Adipocyte (in vitro differentiated cells): ENCODE measurements at regions not wholly inside any gene's neighbourhood (a gene's known extent, or its start where the extent isn't known, plus 50 kb on each side); places are given as distances from the start of the nearest gene placed in this dataset.

Source experiments
- DNase-seq: peaks from one replicate; pipeline ENCODE4 v3.0.0-alpha.2; 2015; ENCODE audit warnings: low read depth
- H3K27me3 ChIP-seq: replicated peaks from 2 replicates; pipeline ENCODE4 v1.7.0; 2013; ENCODE audit warnings: mild to moderate bottlenecking, low read length, moderate library complexity; ENCODE audit not compliant: control insufficient read depth, insufficient read depth
- H3K36me3 ChIP-seq: 2 replicates; pipeline ENCODE4 v1.7.0; 2013; ENCODE audit warnings: low read length, mild to moderate bottlenecking, moderate library complexity; ENCODE audit not compliant: control insufficient read depth, insufficient read depth, severe bottlenecking
- H3K4me1 ChIP-seq: 2 replicates; pipeline ENCODE4 v1.7.0; 2013; ENCODE audit warnings: mild to moderate bottlenecking, low read length, moderate library complexity; ENCODE audit not compliant: control insufficient read depth, insufficient read depth
- H3K4me3 ChIP-seq: 2 replicates; pipeline ENCODE4 v1.7.0; 2013; ENCODE audit warnings: mild to moderate bottlenecking, low read length, moderate library complexity
- H3K9ac ChIP-seq: 2 replicates; pipeline ENCODE4 v1.7.0; 2013; ENCODE audit warnings: mild to moderate bottlenecking, low read length, moderate library complexity
- H3K9me3 ChIP-seq: 2 replicates; pipeline ENCODE4 v1.7.0; 2013; ENCODE audit warnings: mild to moderate bottlenecking, low read length, moderate library complexity; ENCODE audit not compliant: control insufficient read depth

DNA sequence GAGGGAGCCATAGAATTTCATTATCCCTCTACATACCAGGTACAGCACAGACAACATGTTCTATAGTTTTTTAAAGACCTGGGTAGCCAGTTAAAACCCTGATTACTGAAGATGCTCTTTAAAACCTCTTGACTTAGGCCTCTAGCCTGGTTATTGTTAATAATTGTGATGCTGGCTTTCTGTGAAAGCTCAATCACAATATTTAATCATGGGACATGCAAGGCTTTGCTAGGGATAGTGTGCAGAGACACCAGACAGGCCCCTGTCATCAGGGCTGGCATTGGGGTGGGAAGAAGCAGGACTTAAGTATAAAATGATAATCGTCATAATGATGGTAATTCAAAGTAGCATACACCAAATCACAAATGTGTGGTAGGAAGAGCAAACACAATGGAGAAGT is 274.4 kb downstream of the PTBP2 start:
- Histone ChIP-seq H3K4me1 (peaks cover 5% of the 10 kb centered on the region), H3K36me3 (no peaks in the 10 kb centered on the region), H3K4me3 (no peak overlapping the region), H3K9me3 (no peaks in the 10 kb centered on the region), H3K27me3 (no peaks in the 10 kb centered on the region), H3K9ac (no peak overlapping the region)
- no peak for DNase-seq

DNA sequence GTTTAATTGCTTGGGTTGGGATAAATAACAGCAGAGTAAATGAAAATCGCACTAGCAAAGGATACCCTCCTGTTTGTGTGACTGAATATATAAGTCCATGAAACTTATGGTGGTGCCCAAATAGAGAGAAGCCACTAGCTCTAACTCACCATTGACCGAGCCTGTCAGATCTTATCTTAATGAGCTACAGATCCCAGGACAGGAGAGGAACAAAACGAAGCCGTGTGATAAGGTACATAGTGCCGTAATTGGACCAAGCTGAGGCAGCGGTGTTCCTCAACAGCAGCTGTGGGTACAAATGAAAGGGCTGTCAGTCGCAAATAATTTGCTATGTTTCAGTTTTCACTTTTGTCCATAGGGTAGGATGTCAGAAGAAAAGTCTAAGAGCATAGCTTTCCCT is 276.1 kb downstream of the PTBP2 start:
- Histone ChIP-seq H3K4me3 (no peak overlapping the region), H3K36me3 (no peaks in the 10 kb centered on the region), H3K9ac (no peak overlapping the region), H3K27me3 (no peaks in the 10 kb centered on the region), H3K4me1 (peaks cover 4% of the 10 kb centered on the region), H3K9me3 (no peaks in the 10 kb centered on the region)
- DNase-seq: no peak

DNA sequence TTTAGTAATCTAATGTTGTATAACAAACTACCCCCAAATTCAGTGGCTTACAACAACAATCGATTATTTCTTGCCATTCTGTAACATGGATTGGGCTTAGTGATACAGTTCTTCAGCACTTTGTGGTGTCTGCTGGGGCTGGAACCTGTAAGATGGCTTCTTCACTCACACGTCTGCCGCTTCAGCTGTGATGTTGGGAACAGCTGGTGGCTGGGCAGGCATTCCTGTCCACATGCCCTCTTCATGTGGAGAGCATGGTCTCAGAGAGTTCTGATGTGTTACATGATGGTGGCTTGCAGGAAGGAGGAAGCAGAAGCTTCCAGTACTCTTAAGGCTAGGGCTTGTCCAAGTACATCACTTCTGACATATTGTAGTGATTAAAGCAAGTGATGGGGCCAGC is 276.9 kb downstream of the PTBP2 start:
- H3K9me3 ChIP-seq: no peaks in the 10 kb centered on the region
- no peaks in the 10 kb centered on the region for H3K36me3 ChIP-seq
- H3K4me3 ChIP-seq: no peak overlapping the region
- H3K27me3 ChIP-seq: no peaks in the 10 kb centered on the region
- no peaks in the 10 kb centered on the region for H3K4me1 ChIP-seq
- no peak for DNase-seq
- H3K9ac ChIP-seq: no peak overlapping the region

DNA sequence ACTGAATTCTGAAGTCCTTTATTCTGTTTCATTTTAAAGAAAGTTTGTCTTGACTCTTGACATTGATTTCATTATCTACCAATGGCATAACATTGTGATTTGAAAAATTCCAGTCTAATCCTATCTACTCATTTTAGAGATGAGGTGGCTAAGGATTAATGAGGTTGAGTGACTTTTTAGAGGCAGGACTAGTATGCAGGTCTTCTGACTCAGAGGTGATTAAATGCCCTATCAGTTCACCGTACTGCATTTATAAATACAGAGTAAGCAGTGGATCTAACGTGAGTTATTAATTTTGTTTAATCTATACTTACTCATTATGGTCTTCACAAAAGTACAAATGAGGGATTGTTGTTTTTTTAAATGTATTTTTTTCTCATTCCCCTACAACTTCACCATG is 277.6 kb downstream of the PTBP2 start:
- no peaks in the 10 kb centered on the region for H3K9me3 ChIP-seq
- DNase-seq: no peak
- no peaks in the 10 kb centered on the region for H3K4me1 ChIP-seq
- H3K27me3 ChIP-seq: no peaks in the 10 kb centered on the region
- no peaks in the 10 kb centered on the region for H3K36me3 ChIP-seq
- no peak overlapping the region for H3K9ac ChIP-seq
- no peak overlapping the region for H3K4me3 ChIP-seq

DNA sequence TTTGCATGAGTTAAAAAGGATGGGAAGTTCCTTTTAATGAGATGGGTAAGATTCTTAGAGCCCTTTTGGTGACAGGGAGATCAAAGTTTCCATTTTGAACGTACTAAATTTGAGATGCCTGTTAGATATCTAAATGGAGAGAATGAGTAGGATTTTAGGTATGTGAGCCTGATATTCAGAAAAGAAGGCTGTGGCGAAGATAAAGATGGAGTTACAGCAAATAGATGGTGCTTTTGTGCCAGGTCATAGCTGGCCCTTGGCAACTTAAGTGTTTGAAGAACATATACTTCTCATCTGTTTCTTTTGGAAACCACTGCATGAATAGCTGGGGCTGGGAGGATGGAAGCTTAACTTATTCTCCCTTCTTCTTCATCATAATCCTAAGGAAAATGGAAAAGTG is 282.5 kb downstream of the PTBP2 start:
- no peaks in the 10 kb centered on the region for H3K27me3 ChIP-seq
- H3K4me3 ChIP-seq: no peak overlapping the region
- no peaks in the 10 kb centered on the region for H3K36me3 ChIP-seq
- no peak overlapping the region for H3K9ac ChIP-seq
- H3K9me3 ChIP-seq: no peaks in the 10 kb centered on the region
- peak; percentile 46 for DNase-seq
- peaks cover 10% of the 10 kb centered on the region for H3K4me1 ChIP-seq

DNA sequence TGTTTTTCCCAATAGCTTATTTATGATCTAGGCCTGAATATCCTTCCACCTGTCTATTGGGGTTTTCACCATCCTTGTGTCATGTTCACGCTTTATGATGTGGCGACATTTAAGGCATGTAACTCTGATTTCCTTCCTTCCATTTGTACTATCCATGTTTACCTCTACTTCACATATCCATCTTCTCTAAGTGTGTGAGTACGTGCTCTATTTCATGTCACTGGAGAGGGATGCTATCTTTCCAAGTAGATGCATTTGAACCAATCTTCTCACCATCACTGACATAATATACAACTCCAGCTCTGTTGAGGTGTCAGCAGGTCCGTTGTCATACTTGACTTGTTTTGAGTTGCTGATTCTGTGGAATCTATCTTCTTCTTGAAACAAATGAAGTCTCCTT is 283.2 kb downstream of the PTBP2 start:
- Histone ChIP-seq H3K36me3 (no peaks in the 10 kb centered on the region), H3K4me1 (peaks cover 10% of the 10 kb centered on the region), H3K9ac (no peak overlapping the region), H3K4me3 (no peak overlapping the region), H3K27me3 (no peaks in the 10 kb centered on the region), H3K9me3 (no peaks in the 10 kb centered on the region)
- no peak for DNase-seq

DNA sequence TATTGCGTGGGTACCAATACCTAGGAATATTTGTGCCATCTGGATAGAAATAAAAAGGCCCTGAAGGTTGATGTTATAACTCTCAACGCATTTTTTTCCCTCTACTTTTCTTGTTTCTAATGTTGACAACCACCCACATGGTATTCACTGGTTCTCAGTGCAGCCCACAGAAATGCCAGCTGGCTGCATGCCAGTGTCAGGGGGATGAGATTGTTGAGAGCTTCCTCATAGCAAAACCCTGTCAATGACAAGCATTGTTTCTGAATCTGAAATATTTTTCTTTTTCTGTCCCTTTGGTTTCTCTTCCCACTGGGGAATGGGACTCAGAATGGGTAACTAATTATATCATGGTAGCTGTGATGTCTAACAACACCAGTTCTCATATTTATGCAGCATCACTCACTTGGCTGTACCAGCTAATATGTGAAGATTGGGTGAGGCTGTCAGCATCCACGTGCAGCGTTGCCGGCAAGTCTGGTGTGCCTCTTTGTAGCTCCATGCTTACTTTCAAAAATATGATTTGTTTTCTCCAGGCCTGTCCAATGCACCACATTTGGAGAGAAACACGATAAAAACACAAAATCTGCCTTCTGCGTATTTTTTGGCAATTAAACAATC is 284.6 kb downstream of the PTBP2 start:
- H3K36me3 ChIP-seq: no peaks in the 10 kb centered on the region
- no peaks in the 10 kb centered on the region for H3K9me3 ChIP-seq
- H3K4me3 ChIP-seq: no peak overlapping the region
- peaks cover 10% of the 10 kb centered on the region for H3K4me1 ChIP-seq
- peak; percentile 65 for DNase-seq
- no peaks in the 10 kb centered on the region for H3K27me3 ChIP-seq
- no peak overlapping the region for H3K9ac ChIP-seq

DNA sequence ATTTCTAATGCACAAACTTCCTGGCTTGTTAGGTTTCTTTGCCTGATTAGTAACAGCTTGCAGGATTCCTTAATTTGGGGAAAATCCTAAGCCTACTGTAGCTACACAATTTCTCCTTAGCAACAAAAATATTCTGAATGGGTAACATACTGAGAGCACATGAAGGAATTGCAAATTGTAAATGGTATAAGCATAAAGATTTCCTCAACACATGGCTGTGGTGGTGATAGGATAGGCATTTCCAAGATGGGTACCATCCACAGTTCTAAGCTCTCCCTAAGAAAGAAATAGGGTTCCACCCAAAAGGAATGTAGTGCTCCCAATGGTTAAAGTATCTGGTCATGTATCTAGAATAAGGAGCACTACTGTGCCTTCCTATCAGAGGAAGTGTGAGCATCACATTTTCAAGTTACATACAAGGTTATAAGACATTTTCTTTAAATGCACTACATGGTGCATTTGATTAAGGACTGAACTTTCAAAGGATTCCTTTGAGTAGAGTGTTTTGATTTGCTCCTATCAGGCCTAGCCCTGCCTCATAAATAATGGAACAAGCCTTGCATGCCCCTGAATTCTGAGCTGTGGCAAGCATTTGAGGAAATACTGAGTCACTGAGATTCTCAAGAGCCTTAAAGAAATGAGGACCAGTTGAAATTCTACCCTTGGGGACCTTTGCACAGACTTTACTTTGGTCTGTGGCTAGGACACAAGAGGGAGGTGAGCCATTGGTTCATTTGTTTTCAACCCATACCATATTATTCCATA is 286.4 kb downstream of the PTBP2 start:
- Histone ChIP-seq H3K36me3 (no peaks in the 10 kb centered on the region), H3K9ac (no peak overlapping the region), H3K4me3 (no peak overlapping the region), H3K4me1 (peaks cover 12% of the 10 kb centered on the region), H3K9me3 (no peaks in the 10 kb centered on the region), H3K27me3 (no peaks in the 10 kb centered on the region)
- DNase-seq: no peak

DNA sequence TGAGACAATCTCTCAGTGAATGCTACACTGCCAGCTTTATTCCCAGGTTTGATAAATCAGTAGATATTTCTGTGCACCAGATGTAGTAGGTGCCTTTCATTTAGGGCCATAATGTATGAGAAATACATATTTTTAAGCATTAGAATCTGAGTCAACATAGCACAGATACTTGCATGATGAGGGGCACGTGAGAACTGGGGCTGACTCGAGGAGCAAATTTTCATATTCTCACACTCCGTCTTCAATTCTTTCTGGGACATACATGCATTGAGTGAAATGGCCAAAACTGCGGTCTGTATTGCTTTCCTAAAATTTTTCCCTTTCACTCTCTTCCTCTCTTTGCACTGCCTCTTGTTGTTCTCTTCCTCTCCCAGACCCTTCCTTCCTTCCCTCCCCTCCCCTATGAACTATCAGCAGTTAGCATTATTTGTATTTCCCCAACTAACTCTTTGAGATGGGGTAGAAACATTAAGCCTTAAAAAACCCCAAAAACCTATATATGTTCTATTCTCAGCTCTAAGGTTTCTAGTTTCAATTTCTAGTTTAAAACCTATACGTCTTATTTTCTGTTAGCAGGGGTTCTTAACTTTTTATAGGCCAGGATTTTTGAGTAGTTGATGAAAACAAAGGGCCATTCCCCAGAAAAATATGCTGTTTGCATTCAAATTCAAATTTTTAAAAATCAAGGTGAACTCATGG is 289.1 kb downstream of the PTBP2 start:
- DNase-seq: no peak
- no peak overlapping the region for H3K4me3 ChIP-seq

DNA sequence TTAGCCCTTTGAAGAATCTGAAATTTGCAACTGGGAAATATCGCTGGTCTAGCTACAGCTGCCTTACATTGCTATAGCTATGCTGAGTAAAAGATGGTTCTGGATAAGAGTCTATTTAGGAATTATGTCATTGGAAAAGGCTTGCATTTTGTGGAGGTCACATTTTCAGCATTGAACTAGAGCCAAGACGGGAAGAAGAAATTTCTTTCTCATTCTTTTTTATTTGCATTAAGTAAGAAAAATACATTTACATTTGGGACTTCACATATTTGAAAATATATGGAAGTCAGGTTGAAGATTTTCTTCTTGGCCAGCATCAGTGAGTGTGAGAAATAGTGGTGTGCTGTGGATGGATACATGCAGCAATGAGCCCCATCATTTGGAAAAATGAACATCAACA is 291.6 kb downstream of the PTBP2 start:
- Histone ChIP-seq H3K4me1 (peaks cover 28% of the 10 kb centered on the region), H3K9me3 (no peaks in the 10 kb centered on the region), H3K9ac (no peak overlapping the region), H3K4me3 (no peak overlapping the region), H3K27me3 (no peaks in the 10 kb centered on the region), H3K36me3 (no peaks in the 10 kb centered on the region)
- DNase-seq: no peak

More for the DNA sequence above, 289.1 kb downstream of the PTBP2 start:
- H3K36me3 ChIP-seq: no peaks in the 10 kb centered on the region
- peaks cover 31% of the 10 kb centered on the region for H3K4me1 ChIP-seq
- H3K9ac ChIP-seq: no peak overlapping the region
- no peaks in the 10 kb centered on the region for H3K27me3 ChIP-seq
- H3K9me3 ChIP-seq: no peaks in the 10 kb centered on the region

DNA sequence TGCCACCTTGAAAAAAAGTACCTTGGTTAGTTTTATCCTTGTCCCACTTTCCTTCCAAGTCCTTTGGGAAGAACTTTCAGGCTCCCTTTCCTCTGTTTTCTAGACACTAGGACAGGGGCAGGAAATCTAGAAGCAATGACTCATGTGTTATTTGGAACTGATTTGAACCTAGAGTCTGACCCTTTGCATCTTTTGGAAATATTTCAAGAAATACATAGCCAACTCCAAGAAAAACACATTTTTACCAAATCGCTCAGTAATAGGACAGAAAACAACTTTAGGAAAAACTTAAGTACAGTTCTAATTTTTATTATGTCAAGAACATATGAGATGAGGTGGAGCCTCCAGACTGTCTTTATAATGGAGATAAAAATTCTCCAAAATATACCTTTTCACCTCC is 292.4 kb downstream of the PTBP2 start:
- peak; percentile 69 for DNase-seq
- peaks cover 21% of the 10 kb centered on the region for H3K4me1 ChIP-seq
- H3K27me3 ChIP-seq: no peaks in the 10 kb centered on the region
- H3K36me3 ChIP-seq: no peaks in the 10 kb centered on the region
- peak overlapping the region; percentile 59 for H3K9ac ChIP-seq
- no peaks in the 10 kb centered on the region for H3K9me3 ChIP-seq
- peak overlapping the region; percentile 25 for H3K4me3 ChIP-seq
